GM18519 (cell line): ENCODE measurements at regions not wholly inside any gene's neighbourhood (a gene's known extent, or its start where the extent isn't known, plus 50 kb on each side); places are given as distances from the start of the nearest gene placed in this dataset.

Source experiments
- ATAC-seq: cut with Tn5 transposase; IDR thresholded peaks from one replicate; pipeline ENCODE4 v1.9.1; 2021; ENCODE audit warnings: mild to moderate bottlenecking, moderate library complexity; ENCODE audit not compliant: unreplicated experiment, low FRiP score

DNA sequence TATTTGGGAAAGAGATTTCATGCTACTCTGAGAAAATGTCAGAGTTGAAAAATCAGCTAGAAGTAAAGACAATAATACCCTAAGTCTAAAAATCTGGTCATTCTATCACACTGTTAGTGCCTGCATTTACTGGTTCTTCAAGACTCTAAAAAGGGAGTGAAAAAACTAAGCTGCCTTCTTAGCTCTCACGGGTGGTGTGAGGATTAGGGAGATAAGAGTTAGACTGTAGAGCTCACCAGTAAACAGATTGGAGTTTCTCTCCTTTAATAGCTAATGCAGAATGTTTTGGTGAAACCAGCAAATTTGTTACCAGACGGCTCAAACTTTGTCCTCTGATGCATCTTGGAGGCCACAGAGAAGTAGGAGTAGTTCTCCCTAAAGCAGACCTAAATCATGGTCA lies 135.0 kb upstream of the OTX2 start:
- no peak for ATAC-seq

DNA sequence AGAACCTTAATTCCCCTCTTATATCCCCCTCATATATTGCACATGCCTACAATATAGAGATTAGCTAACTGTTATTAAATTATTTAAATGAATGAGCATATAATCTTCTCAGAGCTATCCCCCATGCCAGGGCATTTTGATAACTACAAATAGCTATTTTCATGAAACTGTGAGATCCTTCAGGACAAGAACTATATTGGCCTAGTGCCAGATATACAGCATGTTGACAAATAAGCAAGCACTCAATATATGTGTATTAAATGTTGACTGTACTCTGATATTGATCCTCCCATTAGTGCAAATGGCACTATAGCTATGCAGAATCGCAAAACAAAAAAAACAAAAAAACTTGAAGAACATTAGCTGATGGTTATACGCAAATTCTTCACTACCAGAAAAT lies 134.1 kb upstream of the OTX2 start:
- ATAC-seq, result no peak

DNA sequence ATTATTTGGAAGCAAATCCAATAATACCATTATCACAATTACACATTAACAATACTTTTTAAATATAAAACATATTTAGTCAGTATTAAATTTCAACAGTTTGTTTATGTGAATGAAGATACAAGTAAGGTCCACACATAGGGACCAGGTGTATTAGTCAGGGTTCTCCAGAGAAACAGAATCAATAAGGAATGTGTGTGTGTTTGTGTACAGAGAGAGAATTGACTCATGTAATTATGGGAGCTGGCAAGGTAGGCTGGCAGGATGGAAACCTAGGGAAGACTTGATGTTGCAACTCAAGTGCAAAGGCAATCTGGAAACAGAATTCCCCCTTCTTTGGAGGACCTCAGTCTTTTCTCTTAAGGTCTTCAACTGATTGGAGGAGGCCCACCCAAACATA lies 123.2 kb upstream of the OTX2 start:
- ATAC-seq, result no peak

DNA sequence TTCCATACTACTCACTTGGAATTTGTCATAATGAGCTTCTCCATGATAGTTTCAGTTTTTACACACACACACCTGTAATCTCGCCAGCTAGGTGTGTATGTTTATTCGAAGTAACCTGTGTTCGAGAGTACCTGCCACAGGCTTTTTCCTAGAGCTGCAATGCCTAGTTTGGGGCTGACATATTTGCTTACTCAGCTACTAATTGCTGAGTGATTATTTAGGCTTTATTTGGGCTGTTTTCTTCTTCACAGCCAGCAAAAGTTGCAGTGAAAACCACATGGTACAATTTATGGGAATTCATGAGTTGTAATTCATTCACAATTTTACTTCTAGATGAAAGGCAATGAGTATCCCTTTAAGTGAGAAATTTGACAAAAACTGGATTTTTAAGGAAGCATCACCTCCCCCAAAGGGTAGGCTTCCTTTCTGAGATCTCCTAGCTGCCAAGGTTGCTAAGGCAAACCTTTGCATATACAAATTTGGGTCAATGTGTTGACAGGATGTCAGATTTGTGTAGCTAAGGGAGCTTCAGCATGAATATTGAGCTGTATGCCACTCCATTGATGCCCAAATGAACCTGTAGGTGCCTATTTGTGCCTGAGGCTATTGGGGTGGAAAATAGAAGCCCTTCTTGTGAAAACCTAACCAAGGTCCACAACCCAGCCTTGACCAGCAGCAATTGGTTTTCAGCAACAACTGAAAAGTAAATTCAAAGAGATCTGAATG lies 108.7 kb upstream of the OTX2 start:
- ATAC-seq, result no peak

DNA sequence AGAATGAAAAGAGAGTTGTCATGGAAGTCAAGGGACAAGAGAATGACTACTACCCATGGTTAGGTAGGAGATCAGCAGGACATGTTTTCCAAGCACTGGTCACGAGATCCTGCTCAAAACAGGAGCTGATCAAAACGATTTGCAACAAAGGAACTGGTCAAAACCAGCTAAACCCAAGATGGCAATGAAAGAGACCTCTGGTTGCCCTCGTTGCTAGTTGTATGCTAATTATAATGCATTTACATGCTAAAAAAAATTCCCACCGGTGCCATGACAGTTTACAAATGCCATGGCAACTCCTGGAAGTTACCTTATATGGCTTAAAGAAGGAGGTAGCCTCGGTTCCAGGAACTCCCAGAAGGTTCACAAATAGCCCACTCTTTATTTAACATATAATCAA lies 95.0 kb upstream of the OTX2 start:
- ATAC-seq, result no peak

DNA sequence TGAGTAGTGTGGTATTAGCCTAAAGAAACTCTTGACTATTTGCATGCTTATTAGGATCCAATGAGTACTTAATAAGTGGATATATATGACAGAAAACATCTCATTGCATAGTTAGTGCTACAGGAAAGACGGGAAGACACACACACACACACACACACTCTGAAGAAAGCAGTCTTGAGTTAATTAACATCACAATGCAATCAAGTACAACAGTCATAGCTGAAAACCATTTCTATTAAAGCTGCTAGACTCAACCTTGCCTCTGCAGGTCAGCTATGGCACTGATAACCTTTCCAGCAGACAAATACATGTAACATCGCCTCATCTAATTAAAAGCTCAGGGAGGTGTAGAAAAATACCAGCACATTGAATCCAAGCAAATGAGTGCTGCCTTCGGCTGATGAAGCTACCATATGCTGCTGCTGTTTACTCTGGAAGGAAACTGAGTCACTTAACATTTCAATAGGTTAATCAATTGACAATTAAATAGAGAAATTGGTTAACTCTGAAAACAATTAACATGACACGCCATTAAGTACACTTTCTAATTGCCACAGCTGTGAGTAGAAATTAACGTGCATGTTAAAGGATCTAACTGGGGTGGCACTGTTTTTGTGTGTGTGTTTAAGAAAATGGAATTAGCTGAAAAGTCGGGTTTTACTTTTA lies 93.2 kb upstream of the OTX2 start:
- ATAC-seq, result no peak

DNA sequence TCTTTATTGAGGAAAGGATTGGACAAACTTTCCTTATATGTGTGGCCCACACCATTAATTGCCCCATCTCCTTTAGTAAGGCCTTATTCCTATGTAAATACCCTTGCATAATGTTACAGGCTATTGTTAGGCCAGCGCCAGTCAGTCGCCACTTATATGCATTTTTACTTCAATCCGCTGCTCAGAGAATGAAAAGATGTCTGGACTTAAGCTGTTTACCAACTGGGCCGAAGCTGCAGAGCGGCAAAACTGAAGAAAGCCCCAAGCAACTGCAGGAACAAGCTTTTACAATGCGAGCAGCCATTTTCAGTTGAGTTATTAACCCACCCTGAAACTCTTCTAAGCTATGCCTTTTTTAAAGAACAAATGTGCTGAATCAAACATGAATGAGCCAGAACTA lies 92.1 kb upstream of the OTX2 start:
- no peak for ATAC-seq

DNA sequence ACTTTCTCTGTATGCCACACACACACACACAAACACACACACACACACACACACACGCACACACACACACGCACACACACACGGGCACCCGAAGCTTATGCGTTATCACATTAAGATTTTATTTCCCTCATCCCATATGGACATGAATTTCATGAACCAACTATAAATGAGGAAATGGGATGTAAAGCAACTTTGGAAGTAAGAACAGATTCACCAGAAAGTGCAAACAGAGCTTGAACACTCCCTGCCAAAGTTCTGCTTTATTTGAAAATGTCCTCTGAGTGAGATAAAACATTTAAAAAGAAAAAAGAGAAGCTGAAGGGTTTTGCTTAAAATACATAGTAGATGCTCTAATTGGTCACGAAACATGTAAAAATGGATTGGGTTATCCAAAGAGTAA lies 90.4 kb upstream of the OTX2 start:
- no peak for ATAC-seq

DNA sequence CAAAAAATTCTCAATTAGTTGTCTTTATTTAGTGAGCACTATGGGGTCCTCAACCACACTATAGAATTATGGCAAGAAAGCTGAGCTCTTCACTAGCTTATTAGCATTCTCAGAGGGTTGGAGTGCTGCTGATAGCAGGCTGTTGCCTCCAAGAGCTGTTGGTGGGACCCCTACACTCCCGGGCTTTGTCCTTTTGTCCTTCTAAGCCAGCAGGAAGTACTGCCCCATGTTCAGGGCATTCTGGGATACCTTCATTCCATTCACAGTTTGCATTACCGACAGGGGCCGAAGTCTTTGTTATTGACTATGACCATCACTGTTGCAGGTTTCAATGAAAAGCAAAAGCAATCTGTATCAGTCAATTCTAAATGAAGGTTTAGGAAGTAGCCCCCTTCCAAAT lies 89.5 kb upstream of the OTX2 start:
- no peak for ATAC-seq

DNA sequence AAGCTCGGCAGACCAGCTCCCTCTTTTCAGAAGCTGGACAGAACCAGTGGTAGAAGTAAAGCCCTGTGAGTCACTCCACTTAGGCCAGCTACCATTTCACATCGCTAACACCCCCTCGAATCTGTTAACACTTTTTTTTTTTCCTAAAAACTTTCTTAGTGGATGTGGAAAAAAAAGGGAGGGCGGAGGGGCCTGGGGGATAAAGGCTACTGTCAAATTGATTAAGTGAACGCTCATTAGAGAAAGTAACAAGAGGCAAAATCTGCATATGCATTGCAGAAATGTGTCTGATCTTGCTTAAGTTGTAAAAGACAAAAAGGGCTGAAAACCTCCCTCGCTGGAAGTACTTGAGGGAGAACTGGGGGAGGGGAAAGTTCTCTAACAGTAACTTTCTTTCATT lies 86.6 kb upstream of the OTX2 start:
- no peak for ATAC-seq

DNA sequence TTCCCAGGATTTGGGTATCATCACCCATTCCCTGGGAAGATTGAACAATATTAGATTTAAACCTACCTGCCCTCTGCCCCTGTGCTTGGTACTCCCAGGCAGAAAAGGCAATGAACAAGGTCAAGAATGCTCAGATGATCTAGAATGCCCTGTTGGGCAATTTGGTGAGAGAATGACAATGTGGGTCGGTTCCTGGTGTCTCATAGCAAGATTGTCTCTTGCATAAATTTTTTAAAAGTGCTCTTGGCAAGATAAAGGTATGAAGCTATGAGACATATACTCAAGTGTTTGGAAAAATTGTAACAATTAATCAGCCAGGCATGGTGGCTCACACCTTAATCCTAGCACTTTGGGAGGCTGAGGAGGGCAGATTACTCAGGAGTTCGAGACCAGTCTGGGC lies 86.0 kb upstream of the OTX2 start:
- no peak for ATAC-seq

DNA sequence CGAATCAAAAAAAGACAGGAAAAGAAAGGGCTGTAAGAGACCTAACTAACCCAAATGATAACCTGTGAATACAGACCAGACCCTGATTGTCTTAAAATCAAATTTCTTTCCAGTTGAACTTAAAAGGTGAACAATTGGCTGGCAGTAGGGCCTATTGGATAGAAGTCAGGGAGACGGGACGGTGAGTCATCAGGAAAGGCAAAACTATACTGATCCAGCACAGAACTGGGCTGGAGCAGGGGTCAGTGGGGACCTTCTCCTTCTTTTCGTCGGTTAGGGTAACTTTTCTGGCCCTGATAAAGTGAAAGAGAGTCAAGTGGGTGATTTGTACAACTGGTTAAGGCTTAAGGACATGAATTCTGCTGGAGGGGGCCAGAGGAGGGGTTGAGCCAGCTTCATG lies 84.9 kb upstream of the OTX2 start:
- no peak for ATAC-seq

DNA sequence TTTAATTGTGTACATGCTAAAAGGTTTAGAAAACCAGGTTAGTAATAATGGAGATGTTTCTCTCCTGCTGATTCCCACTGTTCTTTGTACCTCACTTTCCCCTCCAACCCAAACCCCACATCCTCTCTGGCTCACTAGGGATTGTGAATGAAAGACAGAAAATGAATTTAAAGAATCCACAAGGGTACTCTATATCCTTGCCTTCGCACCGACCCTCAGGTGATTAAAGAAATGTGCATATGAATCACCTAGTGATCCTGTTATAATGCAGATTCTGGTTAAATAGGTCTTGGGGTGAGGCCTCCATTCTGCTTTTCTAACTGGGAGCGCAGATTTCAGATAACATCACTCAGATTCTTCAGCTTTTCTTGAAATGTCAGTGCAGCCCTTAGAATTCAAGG lies 84.3 kb upstream of the OTX2 start:
- ATAC-seq, result no peak

DNA sequence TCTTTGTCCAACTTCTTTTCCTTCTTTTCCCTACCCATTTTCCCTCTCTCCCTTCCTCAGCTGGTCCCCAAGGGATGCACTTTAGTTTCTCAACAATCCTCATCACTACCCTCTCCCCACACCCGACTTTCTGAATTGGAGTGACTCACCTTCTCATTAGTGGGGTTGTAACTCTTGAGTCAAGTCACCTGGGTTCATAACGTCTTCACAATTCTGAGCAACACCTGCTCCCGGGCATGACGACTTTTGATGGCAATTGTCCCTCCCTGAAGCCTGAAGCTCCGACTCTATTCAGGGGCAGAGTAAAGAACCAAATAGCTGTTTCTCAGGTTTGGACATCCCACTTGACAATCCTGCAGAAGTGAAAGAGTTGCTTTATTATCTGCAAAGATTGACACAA lies 82.7 kb upstream of the OTX2 start:
- no peak for ATAC-seq

DNA sequence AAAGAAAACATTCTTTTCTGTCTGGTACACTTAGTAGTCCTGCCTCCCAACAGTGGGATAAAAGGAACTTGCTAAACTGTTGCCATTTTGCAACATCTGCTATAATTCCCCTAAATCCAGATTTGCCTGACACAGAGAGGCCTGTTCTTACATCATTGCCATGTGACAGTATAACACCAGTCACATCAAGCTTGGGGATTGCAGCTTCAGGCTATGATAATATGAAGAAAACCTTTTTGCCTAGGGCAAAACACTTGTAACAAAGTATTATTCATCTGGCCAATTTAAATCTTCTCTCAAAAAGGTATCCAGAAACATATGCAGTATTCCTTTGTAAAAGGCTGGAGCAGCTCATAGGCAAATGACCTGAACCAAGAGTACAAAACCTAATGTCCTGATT lies 80.9 kb upstream of the OTX2 start:
- no peak for ATAC-seq

DNA sequence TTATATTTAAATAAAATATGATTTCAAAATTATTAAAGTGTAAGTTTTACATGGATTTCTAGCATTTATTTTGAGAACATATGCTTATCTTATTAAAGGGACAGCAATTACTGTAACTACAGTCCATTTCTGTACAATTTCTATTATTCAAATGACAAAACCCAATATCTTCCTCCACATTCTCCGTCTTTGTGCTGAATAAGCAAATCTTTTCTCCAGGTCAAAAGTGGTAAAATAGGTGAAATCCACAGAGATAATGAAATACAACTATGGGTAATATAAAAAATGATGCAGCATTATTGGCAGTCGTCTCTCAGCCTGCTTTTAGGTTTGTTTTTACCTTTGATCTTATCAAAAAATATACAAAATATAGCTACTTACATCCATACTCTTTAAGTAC lies 79.4 kb upstream of the OTX2 start:
- ATAC-seq, result no peak

DNA sequence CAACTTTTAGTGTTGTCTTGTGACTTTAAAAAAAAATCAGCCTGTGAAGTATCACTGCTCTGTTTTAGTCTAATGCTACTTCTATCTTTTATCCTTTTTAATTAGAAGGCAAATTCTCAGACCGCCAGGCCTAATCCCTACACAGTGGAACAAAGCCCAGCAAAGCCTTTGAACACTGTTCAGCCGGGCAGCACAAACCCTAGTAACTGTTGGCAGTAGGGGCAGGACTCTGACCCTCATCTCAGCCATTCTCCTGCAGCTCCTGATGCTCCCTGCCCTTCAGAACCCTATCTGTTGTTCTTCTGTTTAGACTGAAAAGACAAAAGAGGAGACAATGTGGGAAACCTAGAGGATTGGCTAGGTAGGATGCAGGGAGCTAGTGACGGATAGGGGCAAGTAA lies 78.0 kb upstream of the OTX2 start:
- no peak for ATAC-seq

DNA sequence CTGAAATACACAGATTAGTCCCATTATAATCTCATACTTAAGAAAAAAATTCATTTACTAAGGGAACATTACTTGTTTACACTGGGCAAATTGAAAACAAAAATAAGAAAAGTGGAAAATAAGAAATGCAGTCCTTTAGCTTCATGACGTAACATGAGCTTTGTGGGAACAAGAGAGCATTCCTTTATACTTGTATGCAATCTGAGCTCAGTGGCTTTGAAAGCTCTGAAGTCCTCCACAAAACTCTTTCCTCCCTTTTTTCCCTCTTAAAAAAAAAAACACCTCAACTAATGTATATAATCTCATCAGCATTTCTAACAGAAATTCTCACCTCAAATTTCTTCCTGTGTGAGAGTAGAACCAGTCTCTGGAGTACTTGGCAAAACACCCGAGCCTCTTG lies 76.9 kb upstream of the OTX2 start:
- ATAC-seq, result no peak

DNA sequence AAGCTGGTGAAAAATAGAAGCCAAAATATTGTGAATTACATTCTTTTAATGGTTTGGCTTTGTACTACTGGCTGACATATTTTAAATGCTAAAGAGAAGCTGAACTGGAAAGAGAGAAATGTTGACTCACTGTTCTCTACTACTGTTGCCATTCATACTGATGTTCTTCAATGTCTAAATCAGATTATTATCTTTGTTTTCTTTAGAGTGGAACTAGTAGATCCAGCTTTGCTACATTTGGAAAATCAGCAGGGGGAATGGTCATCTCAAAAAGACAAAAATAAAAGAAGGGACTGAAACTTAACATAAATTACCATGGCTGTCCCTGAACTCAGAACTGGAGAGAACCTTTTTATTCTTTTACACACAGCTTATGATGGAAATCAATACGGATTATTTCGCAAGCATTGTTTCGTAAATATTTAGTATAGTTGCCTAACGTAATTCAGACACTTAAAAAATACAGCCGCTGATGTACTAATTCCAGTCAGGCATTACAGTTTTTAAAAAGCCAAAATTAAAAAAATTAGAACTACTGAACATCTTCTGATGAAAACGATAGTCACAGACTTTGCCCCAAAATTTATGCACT lies 76.3 kb upstream of the OTX2 start:
- ATAC-seq, result no peak

DNA sequence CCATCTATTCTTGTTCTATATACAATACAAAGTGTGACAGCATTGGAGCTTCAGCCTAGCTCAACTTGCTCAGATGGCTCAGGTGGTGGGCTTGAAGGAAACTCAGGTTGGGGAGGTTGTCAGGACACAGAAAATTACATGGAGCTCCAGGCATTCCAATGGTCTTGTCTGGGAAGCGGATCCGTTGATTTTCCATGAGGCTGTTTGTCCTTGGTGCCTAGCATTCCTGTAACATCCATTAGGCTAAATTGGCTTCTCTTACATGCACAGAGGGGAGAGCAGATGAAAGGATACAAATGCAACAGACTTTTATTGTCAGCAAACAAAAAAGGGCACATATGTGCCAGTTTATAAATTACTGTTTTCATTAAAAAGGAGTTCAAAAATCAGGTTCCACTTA lies 75.5 kb upstream of the OTX2 start:
- ATAC-seq, result no peak

DNA sequence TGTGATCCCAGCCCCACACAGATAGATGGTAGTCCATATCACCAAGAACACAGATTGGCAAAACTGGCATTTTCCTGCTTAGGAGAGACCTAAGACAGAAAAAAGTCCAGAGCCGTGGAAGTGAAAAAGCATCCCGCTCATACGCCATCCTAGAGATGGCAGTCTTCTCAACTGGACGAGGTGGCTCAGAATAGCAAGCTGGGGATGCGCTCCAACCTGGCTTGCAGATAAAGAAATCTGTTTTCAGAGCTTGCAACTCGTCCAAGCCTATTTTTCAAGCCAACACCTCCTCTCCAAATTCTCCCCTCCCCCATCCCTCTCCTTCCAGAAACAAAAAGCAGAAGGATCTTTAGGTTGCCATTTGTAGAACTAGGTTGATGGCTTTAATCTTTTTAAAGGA lies 74.3 kb upstream of the OTX2 start:
- ATAC-seq, result no peak

DNA sequence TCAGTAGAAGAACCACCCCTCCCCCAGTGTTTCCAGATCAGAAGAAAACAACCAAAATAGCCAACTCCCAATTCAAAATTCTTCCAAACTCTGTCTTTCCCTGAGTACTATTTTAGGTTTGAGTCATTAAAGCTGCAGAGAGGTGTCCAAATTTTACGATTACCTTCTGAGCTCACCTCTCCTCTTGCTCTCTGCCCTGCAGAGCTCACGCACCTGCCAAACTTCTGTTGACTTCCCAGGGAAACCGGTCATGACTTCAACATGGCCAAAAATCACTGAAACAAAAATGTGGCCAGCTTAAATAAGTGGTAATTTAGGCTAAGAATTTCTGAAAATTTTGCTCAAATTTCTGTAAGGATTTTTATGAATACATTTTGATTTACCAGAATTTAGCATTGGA lies 70.9 kb upstream of the OTX2 start:
- no peak for ATAC-seq
